Gastroesophageal sphincter (tissue), 3 donors: ENCODE measurements at regions not wholly inside any gene's neighbourhood (a gene's known extent, or its start where the extent isn't known, plus 50 kb on each side); places are given as distances from the start of the nearest gene placed in this dataset.

ENCODE experiments used
- EP300 ChIP-seq: sonication (generic); formaldehyde crosslinking; IDR thresholded peaks from one replicate; pipeline ENCODE4 v1.6.1; 2017; ENCODE audit warnings: antibody characterized with exemption, mild to moderate bottlenecking
- POLR2A ChIP-seq, 2 donors: fragments of 450-650 bp; IDR thresholded peaks; one replicate each; pipeline ENCODE4 v1.6.1; 2017; ENCODE audit warnings: antibody characterized with exemption in 2 of 2, mild to moderate bottlenecking in 2 of 2, moderate library complexity in 1 of 2
- TF ChIP-seq, protein P1 (sequence below), 4 experiments: fragments of 200-600 bp in 2 of 4; fragments of 450-650 bp in 2 of 4; sonication (generic) in 1 of 4; IDR thresholded peaks; one replicate each; pipeline ENCODE4 v1.5.1; 2017 to 2019; ENCODE audit warnings: antibody characterized with exemption in 4 of 4, mild to moderate bottlenecking in 2 of 4, moderate library complexity in 2 of 4

DNA sequence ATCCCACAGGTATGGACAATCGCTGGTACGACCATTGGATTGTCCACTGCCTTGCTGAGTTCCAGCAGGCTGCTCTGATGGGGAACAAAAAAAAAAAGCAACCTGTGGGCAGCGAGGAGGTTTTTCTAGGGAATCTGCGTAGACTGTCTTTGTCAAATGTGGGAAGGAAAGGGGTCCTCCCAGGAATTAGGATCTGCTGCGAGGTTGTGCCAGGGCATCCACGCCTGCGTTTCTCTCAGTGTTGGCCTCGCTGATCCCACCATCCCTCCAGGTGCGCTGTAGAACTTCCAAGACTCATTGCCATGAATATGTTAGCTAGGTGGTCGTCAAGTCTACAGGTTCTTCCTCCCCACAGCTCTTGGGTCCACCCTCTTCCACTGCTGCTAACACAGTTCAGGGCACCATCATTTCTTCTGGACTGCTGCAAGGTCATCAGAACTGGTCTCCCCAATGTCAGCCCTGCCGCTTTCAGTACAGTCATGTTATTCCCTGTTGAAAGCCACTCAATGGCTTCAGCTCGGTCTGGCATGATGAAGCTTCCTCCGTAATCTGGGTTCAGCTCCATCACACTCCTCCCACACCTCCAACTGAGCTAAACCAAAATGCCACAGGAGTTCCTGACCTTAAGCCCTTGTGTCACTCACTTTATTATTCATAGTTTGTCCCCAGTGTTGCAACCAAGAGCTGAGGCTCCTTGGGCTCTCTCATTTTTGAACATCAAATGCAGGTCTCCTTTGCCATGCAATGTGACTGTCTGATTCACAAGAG lies 79.5 kb upstream of the DMRT1 start:
- TF ChIP-seq, protein P1, sequence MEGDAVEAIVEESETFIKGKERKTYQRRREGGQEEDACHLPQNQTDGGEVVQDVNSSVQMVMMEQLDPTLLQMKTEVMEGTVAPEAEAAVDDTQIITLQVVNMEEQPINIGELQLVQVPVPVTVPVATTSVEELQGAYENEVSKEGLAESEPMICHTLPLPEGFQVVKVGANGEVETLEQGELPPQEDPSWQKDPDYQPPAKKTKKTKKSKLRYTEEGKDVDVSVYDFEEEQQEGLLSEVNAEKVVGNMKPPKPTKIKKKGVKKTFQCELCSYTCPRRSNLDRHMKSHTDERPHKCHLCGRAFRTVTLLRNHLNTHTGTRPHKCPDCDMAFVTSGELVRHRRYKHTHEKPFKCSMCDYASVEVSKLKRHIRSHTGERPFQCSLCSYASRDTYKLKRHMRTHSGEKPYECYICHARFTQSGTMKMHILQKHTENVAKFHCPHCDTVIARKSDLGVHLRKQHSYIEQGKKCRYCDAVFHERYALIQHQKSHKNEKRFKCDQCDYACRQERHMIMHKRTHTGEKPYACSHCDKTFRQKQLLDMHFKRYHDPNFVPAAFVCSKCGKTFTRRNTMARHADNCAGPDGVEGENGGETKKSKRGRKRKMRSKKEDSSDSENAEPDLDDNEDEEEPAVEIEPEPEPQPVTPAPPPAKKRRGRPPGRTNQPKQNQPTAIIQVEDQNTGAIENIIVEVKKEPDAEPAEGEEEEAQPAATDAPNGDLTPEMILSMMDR (IDR thresholded peaks at IDR 0.05) = no peak
- TF ChIP-seq POLR2A (IDR thresholded peaks at IDR 0.05) = no peak
- TF ChIP-seq EP300 = no peak
